ENCODE measurements at regions not wholly inside any gene's neighbourhood (a gene's known extent, or its start where the extent isn't known, plus 50 kb on each side); places are given as distances from the start of the nearest gene placed in this dataset.

DNA sequence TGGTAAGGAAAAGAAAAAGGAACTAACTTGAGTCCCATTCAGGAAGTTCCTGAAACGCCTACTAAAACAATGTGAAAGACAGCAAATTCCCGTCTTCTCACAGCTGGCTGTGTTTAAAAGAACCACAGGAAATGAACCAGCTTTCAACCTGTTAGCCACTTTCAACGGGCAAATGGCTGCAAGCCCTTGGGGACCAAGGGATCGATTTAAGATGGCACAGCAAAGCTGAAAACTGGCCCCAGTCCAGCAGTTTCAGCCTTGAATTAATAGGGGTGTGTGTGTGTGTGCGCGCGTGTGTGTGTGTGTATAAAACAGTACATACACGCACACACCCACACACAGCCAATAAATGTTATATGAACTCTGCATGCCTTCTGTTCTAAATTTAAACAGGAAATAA is 168.7 kb upstream of the TMCO5A start:
- TF ChIP-seq, protein P1, sequence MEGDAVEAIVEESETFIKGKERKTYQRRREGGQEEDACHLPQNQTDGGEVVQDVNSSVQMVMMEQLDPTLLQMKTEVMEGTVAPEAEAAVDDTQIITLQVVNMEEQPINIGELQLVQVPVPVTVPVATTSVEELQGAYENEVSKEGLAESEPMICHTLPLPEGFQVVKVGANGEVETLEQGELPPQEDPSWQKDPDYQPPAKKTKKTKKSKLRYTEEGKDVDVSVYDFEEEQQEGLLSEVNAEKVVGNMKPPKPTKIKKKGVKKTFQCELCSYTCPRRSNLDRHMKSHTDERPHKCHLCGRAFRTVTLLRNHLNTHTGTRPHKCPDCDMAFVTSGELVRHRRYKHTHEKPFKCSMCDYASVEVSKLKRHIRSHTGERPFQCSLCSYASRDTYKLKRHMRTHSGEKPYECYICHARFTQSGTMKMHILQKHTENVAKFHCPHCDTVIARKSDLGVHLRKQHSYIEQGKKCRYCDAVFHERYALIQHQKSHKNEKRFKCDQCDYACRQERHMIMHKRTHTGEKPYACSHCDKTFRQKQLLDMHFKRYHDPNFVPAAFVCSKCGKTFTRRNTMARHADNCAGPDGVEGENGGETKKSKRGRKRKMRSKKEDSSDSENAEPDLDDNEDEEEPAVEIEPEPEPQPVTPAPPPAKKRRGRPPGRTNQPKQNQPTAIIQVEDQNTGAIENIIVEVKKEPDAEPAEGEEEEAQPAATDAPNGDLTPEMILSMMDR (IDR thresholded peaks at IDR 0.05; ENCODE audit: borderline replicate concordance, insufficient read depth, low read depth, low read length): no peak
- no peak overlapping the region for H3K4me3 ChIP-seq (ENCODE audit: low read depth, low read length)

GRCh38 chr15:37767841-37768455 is 166.5 kb upstream of the TMCO5A start:
- TF ChIP-seq, protein P1 (IDR thresholded peaks at IDR 0.05; ENCODE audit: borderline replicate concordance, insufficient read depth, low read depth, low read length): no peak
- H3K4me3 ChIP-seq (ENCODE audit: low read depth, low read length): no peak overlapping the region

DNA sequence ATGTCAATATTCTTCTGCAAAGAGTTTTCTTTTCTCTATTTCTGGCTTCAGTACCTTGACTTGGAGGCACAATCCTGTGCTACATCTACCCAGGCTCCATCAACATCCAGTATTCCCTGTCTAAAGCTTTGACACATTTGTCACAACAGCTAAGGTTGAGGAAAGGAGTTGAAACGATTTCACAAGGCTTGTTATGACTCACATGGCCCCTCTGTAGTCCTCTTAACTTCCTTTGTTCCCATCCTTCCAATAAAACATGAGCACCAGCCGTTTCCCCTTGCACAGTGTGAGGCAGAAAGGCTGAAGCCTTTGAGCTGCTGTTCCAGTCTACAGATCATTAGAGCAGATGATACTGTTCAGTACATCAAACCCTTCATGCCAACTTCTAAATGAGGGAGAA is 163.0 kb upstream of the TMCO5A start:
- TF ChIP-seq, protein P1 (IDR thresholded peaks at IDR 0.05; ENCODE audit: borderline replicate concordance, insufficient read depth, low read depth, low read length): no peak
- no peak overlapping the region for H3K4me3 ChIP-seq (ENCODE audit: low read depth, low read length)

DNA sequence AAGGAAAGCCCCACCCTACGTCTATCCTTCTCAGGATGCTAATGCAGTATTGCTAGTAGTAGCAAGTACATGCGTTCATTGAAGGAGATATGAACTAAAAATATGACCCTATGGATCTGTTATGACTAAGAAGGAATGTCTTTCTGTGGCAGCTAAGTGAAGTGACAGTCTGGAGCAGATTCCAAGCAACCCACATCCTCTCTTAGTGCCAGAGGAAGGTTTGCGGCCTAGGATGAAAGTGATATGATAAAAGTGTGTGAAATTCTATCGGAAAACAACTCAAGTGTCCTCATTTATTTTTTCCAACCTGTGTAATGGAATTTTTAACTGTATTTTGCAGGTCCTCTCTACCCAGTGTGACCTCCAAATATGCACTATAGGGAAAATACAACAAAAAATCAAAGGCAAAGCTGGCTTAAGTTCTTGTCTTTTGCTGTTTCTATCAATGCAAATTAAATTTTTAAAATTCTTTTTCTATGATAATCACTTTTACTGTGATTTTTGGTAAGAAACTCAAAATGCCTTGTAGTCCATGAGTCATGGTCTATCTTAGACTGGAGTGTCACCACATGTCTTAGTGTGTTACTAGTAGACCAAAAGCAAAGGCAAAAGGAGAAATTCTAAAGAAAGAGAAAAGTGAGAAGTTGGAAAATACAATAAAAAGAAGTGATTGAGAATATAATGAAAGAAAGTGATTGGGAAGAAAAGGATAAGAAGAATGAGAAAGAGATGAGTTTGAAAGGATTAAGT is 161.2 kb upstream of the TMCO5A start:
- H3K4me3 ChIP-seq (ENCODE audit: low read depth, low read length): no peak overlapping the region
- TF ChIP-seq, protein P1 (IDR thresholded peaks at IDR 0.05; ENCODE audit: borderline replicate concordance, insufficient read depth, low read depth, low read length): no peak

- TF ChIP-seq, protein P1 (IDR thresholded peaks at IDR 0.05; ENCODE audit: borderline replicate concordance, insufficient read depth, low read depth, low read length): no peak
- H3K4me3 ChIP-seq (ENCODE audit: low read depth, low read length): no peak overlapping the region
Observed at GRCh38 chr15:37774961-37775360, 159.5 kb upstream of the TMCO5A start.

- TF ChIP-seq, protein P1 (IDR thresholded peaks at IDR 0.05; ENCODE audit: borderline replicate concordance, insufficient read depth, low read depth, low read length): no peak
- H3K4me3 ChIP-seq (ENCODE audit: low read depth, low read length): no peak overlapping the region
Observed at GRCh38 chr15:37777006-37777405, 157.4 kb upstream of the TMCO5A start.

DNA sequence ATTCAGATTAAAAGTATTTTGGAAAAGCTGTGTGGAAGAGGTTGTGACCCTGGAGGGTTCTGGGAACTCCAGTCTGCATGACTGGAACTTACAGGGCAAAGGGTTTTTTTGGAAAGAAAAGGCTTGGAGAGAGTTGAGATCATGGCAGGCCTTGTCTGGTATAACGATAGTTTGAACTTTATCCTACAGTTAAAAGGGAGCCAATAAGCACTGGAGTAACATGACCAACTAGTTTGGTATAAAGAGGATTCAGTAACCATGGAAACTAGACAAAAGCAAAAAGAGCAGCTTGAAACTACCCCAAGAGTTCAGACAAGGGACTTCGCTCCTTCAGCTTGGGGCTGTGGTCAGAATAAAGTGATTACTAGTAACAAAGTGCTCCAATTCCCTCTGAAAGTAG is 151.2 kb upstream of the TMCO5A start:
- H3K4me3 ChIP-seq (ENCODE audit: low read depth, low read length): no peak overlapping the region
- TF ChIP-seq, protein P1 (IDR thresholded peaks at IDR 0.05; ENCODE audit: borderline replicate concordance, insufficient read depth, low read depth, low read length): no peak

Data from GM12875 (cell line).